HG02623 (cell line): ENCODE measurements at regions not wholly inside any gene's neighbourhood (a gene's known extent, or its start where the extent isn't known, plus 50 kb on each side); places are given as distances from the start of the nearest gene placed in this dataset.
"Not testable (repeated sequence)": the region's sequence is repeated elsewhere in the genome, so short reads cannot be mapped to it uniquely, and the experiment has no call there.

Experiments
- ATAC-seq: cut with Tn5 transposase; IDR thresholded peaks from one replicate; pipeline ENCODE4 v1.9.1; 2021; ENCODE audit warnings: moderate library complexity; ENCODE audit not compliant: unreplicated experiment

GRCh38 chr5:96209829-96210228 lies 223.2 kb downstream of the PCSK1 start:
- no peak for ATAC-seq

- ATAC-seq, result no peak
Observed at GRCh38 chr5:96207420-96207819, 225.6 kb downstream of the PCSK1 start.

GRCh38 chr5:96203761-96204160 lies 229.3 kb downstream of the PCSK1 start:
- no peak for ATAC-seq

GRCh38 chr5:96201503-96201902 lies 231.5 kb downstream of the PCSK1 start:
- ATAC-seq, result no peak

GRCh38 chr5:96200641-96201040 lies 232.4 kb downstream of the PCSK1 start:
- no peak for ATAC-seq

- ATAC-seq, result no peak
Observed at GRCh38 chr5:96199713-96200183, 233.3 kb downstream of the PCSK1 start.

- ATAC-seq, result no peak
Observed at GRCh38 chr5:96198356-96199058, 234.5 kb downstream of the PCSK1 start.

GRCh38 chr5:96197767-96198166 lies 235.3 kb downstream of the PCSK1 start:
- ATAC-seq, result not testable (repeated sequence)

GRCh38 chr5:96197347-96197746 lies 235.7 kb upstream of the ELL2 start:
- ATAC-seq, result no peak

- no peak for ATAC-seq
Observed at GRCh38 chr5:96196890-96197289, 235.2 kb upstream of the ELL2 start.

- no peak for ATAC-seq
Observed at GRCh38 chr5:96196407-96196806, 234.8 kb upstream of the ELL2 start.

GRCh38 chr5:96195123-96195522 lies 233.5 kb upstream of the ELL2 start:
- no peak for ATAC-seq

- ATAC-seq, result no peak
Observed at GRCh38 chr5:96194593-96194992, 232.9 kb upstream of the ELL2 start.

- ATAC-seq, result no peak
Observed at GRCh38 chr5:96193946-96194345, 232.3 kb upstream of the ELL2 start.

- ATAC-seq, result no peak
Observed at GRCh38 chr5:96189987-96190386, 228.3 kb upstream of the ELL2 start.

- ATAC-seq, result no peak
Observed at GRCh38 chr5:96189028-96189826, 227.6 kb upstream of the ELL2 start.

GRCh38 chr5:96187309-96188027 lies 225.8 kb upstream of the ELL2 start:
- ATAC-seq, result no peak

GRCh38 chr5:96184510-96184909 lies 222.9 kb upstream of the ELL2 start:
- not testable (repeated sequence) for ATAC-seq

GRCh38 chr5:96180684-96181435 lies 219.2 kb upstream of the ELL2 start:
- no peak for ATAC-seq

- peak; percentile 87 for ATAC-seq
Observed at GRCh38 chr5:96177303-96177869, 215.7 kb upstream of the ELL2 start.

- ATAC-seq, result no peak
Observed at GRCh38 chr5:96176022-96176421, 214.4 kb upstream of the ELL2 start.
